Activated CD4-positive, alpha-beta T cell treated with anti-CD3 and anti-CD28 coated beads for 36 hours (primary cell): ENCODE measurements at regions not wholly inside any gene's neighbourhood (a gene's known extent, or its start where the extent isn't known, plus 50 kb on each side); places are given as distances from the start of the nearest gene placed in this dataset.
A peak's percentile ranks its signal among the peaks of the same experiment; 100 is the strongest.

Source experiments
- ATAC-seq: fragments of 200-7000 bp; cut with Tn5 transposase; one replicate; pipeline ENCODE4 v1.10.0; 2021; ENCODE audit warnings: mild to moderate bottlenecking, moderate library complexity
- CTCF ChIA-PET: fragments of 350-600 bp; sonication (Branson Sonifier 250); formaldehyde crosslinking; loops from one replicate; lab custom pipeline; 2021; ENCODE audit warnings: antibody characterized with exemption; lab: Charles Lee
- POLR2A ChIA-PET: fragments of 350-600 bp; sonication (Branson Sonifier 250); formaldehyde crosslinking; loops from one replicate; lab custom pipeline; 2021; ENCODE audit warnings: antibody characterized with exemption, inconsistent platforms; lab: Charles Lee
- DNase-seq: peaks from one replicate; pipeline ENCODE4 v3.0.0-alpha.2; 2020
- H3K27ac Mint-ChIP-seq: one replicate; pipeline ENCODE4 v1.8.0; 2021; ENCODE audit warnings: mixed read lengths
- H3K27me3 Mint-ChIP-seq: one replicate; pipeline ENCODE4 v1.8.0; 2021; ENCODE audit warnings: mixed read lengths
- H3K36me3 Mint-ChIP-seq: one replicate; pipeline ENCODE4 v1.8.0; 2021; ENCODE audit warnings: low read depth, mixed read lengths
- H3K4me1 Mint-ChIP-seq: one replicate; pipeline ENCODE4 v1.8.0; 2021; ENCODE audit warnings: mixed read lengths
- H3K4me3 Mint-ChIP-seq: one replicate; pipeline ENCODE4 v1.8.0; 2021; ENCODE audit warnings: mild to moderate bottlenecking, moderate library complexity, mixed read lengths
- H3K9me3 Mint-ChIP-seq: one replicate; pipeline ENCODE4 v1.8.0; 2021; ENCODE audit warnings: low read depth, mixed read lengths
- intact Hi-C, 2 experiments: fragments of 100-400 bp; cut with DNase I in 1 of 2; cut with micrococcal nuclease in 1 of 2; formaldehyde crosslinking; loops; one replicate each; pipeline versions ENCODE4 v1.14.2 to v1.15.1; 2022 to 2024; cut with DNase I, micrococcal nuclease

- intact Hi-C loops = no loop called here
- DNase-seq (no peak), ATAC-seq (no peak)
- Mint-ChIP-seq H3K4me1 (peaks cover 26% of the 10 kb centered on the region), H3K4me3 (no peak overlapping the region), H3K36me3 (no peaks in the 10 kb centered on the region), H3K27ac (no peak overlapping the region), H3K9me3 (no peaks in the 10 kb centered on the region), H3K27me3 (peaks cover 12% of the 10 kb centered on the region)
- CTCF ChIA-PET = interaction anchor here (1.4 to 1.5 kb wide), 2 partner anchors 21 to 24 kb away, joined by 3 read pairs; no protein-coding TSS in a partner anchor
- POLR2A ChIA-PET = no interaction called here
Observed at GRCh38 chr5:139743804-139744203, 51.8 kb upstream of the PSD2 start.

GRCh38 chr5:139744471-139745131 is 51.0 kb upstream of the PSD2 start:
- Mint-ChIP-seq H3K4me3 (no peak overlapping the region), H3K36me3 (no peaks in the 10 kb centered on the region), H3K4me1 (peaks cover 29% of the 10 kb centered on the region), H3K27ac (no peak overlapping the region), H3K9me3 (no peaks in the 10 kb centered on the region), H3K27me3 (peaks cover 16% of the 10 kb centered on the region)
- CTCF ChIA-PET = interaction anchor here (0.6 to 1.5 kb wide), 5 partner anchors 21 to 224 kb away, joined by 3 to 4 read pairs (median 3); no protein-coding TSS in a partner anchor
- ATAC-seq (no peak), DNase-seq (no peak)
- intact Hi-C loops = loop anchor here (5.0 kb wide), 5 partner anchors 107 to 472 kb away; no protein-coding TSS in a partner anchor
- POLR2A ChIA-PET = no interaction called here

GRCh38 chr5:139745132-139745799 is 50.3 kb upstream of the PSD2 start:
- no peaks in the 10 kb centered on the region for H3K9me3 Mint-ChIP-seq
- POLR2A ChIA-PET = interaction anchor here (0.8 kb wide), 1 partner anchor 48 kb away, joined by 3 read pairs; no protein-coding TSS in a partner anchor
- ATAC-seq (peak; percentile 6), DNase-seq (peak; percentile 68)
- H3K27me3 Mint-ChIP-seq = peaks cover 16% of the 10 kb centered on the region
- no peaks in the 10 kb centered on the region for H3K36me3 Mint-ChIP-seq
- intact Hi-C loops = loop anchor here (5.0 kb wide), 5 partner anchors 108 to 473 kb away; no protein-coding TSS in a partner anchor
- no peak overlapping the region for H3K27ac Mint-ChIP-seq
- CTCF ChIA-PET = interaction anchor here (0.7 to 1.8 kb wide), 6 partner anchors 20 to 224 kb away, joined by 3 to 4 read pairs (median 3); no protein-coding TSS in a partner anchor
- no peak overlapping the region for H3K4me3 Mint-ChIP-seq
- peaks cover 29% of the 10 kb centered on the region for H3K4me1 Mint-ChIP-seq

- intact Hi-C loops = loop anchor here (2.0 to 5.0 kb wide), 7 partner anchors 35 to 474 kb away; partner anchors contain the start of gene UBE2D2 (in 1 of the 2)
- ATAC-seq = peak; percentile 27
- no peak overlapping the region for H3K27ac Mint-ChIP-seq
- H3K4me1 Mint-ChIP-seq = peaks cover 29% of the 10 kb centered on the region
- POLR2A ChIA-PET = interaction anchor here (0.8 kb wide), 1 partner anchor 47 kb away, joined by 3 read pairs; no protein-coding TSS in a partner anchor
- H3K9me3 Mint-ChIP-seq = no peaks in the 10 kb centered on the region
- H3K36me3 Mint-ChIP-seq = no peaks in the 10 kb centered on the region
- CTCF ChIA-PET = interaction anchor here (0.6 to 1.8 kb wide), 6 partner anchors 20 to 223 kb away, joined by 3 to 4 read pairs (median 4); no protein-coding TSS in a partner anchor
- H3K27me3 Mint-ChIP-seq = peaks cover 16% of the 10 kb centered on the region
- peak overlapping the region; percentile 60 for H3K4me3 Mint-ChIP-seq
- DNase-seq = peak; percentile 70
Observed at GRCh38 chr5:139745800-139746690, 49.6 kb upstream of the PSD2 start.
